Memory B cell (primary cell): ENCODE measurements at regions not wholly inside any gene's neighbourhood (a gene's known extent, or its start where the extent isn't known, plus 50 kb on each side); places are given as distances from the start of the nearest gene placed in this dataset.
"Not testable (repeated sequence)": the region's sequence is repeated elsewhere in the genome, so short reads cannot be mapped to it uniquely, and the experiment has no call there.

Source experiments
- ATAC-seq: fragments of 150-1000 bp; cut with Tn5 transposase; 2 replicates; pipeline ENCODE4 v1.10.0; 2021; ENCODE audit warnings: low read depth, mild to moderate bottlenecking, moderate library complexity
- DNase-seq, 2 donors: peaks; one replicate each; pipeline ENCODE4 v3.0.0; 2022; ENCODE audit warnings: low spot score in 2 of 2
- H3K27ac Mint-ChIP-seq: one replicate; pipeline ENCODE4 v1.8.0; 2022; ENCODE audit warnings: mild to moderate bottlenecking, moderate library complexity, mixed read lengths
- H3K27me3 Mint-ChIP-seq: one replicate; pipeline ENCODE4 v1.8.0; 2022; ENCODE audit warnings: mixed read lengths
- H3K36me3 Mint-ChIP-seq: one replicate; pipeline ENCODE4 v1.8.0; 2022; ENCODE audit warnings: mild to moderate bottlenecking, mixed read lengths
- H3K4me1 Mint-ChIP-seq: one replicate; pipeline ENCODE4 v1.8.0; 2022; ENCODE audit warnings: mixed read lengths
- H3K4me3 Mint-ChIP-seq: one replicate; pipeline ENCODE4 v1.8.0; 2022; ENCODE audit warnings: mild to moderate bottlenecking, moderate library complexity, mixed read lengths
- H3K9me3 Mint-ChIP-seq: one replicate; pipeline ENCODE4 v1.8.0; 2022; ENCODE audit warnings: mixed read lengths

DNA sequence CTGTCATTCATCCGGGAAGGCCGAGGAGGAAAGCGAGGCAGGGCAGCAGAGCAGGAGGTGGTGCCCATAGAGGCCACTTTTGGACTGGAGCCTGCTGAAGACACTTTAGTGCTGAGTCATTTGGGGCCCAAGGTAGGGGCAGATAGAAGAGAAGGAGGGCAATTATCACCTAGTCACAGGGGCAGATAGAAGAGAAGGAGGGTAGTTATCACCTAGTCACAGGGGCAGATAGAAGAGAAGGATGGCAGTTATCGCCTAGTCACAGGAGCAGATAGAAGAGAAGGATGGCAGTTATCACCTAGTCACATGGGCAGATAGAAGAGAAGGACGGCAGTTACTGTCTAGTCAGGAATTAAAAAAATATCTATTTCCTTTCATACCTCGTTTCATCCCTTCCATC is 1372.6 kb downstream of the FOXD4L5 start:
- H3K4me1 Mint-ChIP-seq, ATAC-seq, H3K36me3 Mint-ChIP-seq, H3K27ac Mint-ChIP-seq, H3K4me3 Mint-ChIP-seq, DNase-seq, H3K27me3 Mint-ChIP-seq: not testable (repeated sequence)
- H3K9me3 Mint-ChIP-seq: peaks cover 11% of the 10 kb centered on the region

DNA sequence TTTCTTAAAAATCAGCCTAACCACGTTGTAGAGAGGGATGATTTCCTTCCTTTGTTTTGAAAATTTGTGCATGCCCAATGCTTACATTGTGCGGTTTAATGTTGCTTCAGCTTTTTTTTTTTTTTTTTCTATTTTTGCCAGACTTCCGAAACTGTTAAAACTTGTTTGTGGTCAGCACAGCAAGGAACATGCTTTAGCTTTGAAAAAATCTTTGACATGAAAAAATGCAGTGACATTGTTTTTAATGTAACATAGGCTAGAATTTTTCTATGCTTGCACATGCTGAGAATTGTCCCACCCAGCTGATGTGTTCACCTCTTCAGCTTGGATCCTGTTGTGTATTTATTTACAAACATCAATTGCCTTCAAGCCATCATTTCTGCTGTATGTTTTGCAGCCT is 1375.9 kb downstream of the FOXD4L5 start:
- H3K27ac Mint-ChIP-seq, H3K36me3 Mint-ChIP-seq, ATAC-seq, H3K27me3 Mint-ChIP-seq, H3K4me1 Mint-ChIP-seq, DNase-seq, H3K4me3 Mint-ChIP-seq, H3K9me3 Mint-ChIP-seq: not testable (repeated sequence)

DNA sequence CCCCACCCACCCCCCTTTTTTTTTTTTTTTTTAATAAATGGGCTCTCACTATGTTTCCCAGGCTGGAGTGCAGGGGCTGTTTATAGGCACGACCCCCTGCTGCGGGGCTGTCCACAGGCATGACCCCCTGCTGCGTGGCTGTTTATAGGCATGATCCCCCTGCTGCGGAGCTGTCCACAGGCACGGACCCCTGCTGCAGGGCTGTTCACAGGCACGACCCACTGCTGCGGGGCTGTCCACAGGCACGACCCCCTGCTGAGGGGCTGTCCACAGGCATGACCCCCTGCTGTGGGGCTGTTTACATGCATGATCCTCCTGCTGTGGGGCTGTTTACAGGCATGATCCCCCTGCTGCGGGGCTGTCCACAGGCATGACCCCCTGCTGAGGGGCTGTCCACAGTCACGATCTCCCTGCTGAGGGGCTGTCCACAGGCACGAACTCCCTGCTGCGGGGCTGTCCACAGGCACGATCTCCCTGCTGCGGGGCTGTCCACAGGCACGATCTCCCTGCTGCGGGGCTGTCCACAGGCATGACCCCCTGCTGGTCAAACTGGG is 1385.3 kb downstream of the FOXD4L5 start:
- not testable (repeated sequence) for DNase-seq, H3K27ac Mint-ChIP-seq, H3K27me3 Mint-ChIP-seq, ATAC-seq, H3K4me3 Mint-ChIP-seq, H3K9me3 Mint-ChIP-seq, H3K36me3 Mint-ChIP-seq, H3K4me1 Mint-ChIP-seq

DNA sequence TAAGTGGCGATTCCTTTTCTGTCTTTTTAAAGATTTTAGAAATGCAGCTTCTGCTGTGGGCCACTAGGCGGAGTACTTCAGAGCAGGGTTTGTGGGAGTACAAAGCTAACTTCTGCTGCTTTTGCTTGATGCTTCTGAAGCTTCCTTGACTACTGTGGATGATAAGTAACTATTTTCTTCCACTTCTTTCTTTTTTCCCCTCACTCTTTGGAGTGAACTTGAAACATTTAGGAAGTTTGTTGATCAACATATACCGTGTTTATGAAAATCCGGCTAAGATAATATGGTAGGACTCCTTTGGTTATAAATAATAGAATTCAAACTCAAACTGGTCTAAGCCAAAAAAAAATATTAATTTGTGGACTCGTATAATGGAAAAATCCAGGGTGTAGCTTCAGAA is 1403.6 kb downstream of the FOXD4L5 start:
- not testable (repeated sequence) for H3K27me3 Mint-ChIP-seq, H3K4me3 Mint-ChIP-seq, H3K36me3 Mint-ChIP-seq, H3K27ac Mint-ChIP-seq, H3K9me3 Mint-ChIP-seq, DNase-seq, H3K4me1 Mint-ChIP-seq, ATAC-seq

DNA sequence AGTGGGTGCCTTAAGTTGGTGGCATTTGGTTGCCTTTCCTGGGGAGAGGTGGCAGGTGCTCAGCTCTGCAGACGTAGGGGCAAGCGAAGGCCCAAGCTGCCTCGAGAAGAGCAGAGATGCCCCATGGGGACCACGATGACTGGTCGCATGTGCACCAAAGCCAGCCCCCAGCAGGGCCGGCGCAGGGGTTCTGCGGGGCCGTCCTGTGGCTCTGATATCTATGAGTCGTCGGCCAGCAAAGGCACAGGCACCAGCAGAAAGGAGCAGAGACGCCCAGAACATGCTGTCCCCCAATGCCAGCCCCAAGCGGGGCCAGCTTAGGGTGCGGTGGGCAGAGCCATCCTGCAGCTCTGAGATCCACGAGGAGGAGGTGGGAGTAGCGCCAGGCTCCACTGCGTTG is 1408.6 kb downstream of the FOXD4L5 start:
- ATAC-seq, H3K4me3 Mint-ChIP-seq, H3K27me3 Mint-ChIP-seq, H3K4me1 Mint-ChIP-seq, H3K27ac Mint-ChIP-seq, DNase-seq, H3K36me3 Mint-ChIP-seq, H3K9me3 Mint-ChIP-seq: not testable (repeated sequence)

DNA sequence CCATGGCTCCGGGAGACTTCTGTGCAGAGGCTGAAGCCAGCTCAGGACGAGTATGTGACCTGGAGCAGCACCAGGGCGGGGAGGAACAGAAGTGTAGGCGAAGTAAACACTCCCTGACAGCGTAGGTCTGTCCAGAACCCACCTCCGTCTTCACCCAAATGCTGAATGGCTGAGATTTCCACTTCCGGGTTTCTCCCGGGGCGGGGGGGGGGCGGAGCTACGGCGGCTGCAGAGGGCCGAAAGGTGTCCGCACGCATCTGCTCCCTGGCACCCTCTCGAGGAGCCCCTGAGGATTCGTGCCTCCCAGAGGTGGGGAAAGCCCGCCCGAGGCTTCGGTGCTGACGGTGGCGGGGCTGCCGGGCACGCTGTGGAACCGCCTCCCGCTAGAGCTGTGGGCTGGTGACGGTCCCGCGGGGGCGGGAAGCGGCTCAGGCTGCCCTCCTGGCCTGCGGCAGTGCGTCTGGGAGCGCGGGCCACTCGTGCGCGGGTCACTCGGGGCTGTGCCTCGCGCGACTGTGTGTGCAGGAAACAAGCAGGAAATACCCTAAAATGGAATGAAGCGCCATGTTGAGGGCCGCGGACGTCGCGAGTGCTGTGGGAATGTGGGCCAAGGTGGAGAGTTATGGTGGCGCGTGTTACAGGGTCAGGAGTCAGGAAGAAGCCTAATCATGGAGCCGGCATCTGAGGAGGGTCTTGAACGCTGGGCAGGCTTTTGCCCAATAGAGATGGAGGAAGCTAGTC is 1425.4 kb downstream of the FOXD4L5 start:
- Mint-ChIP-seq H3K9me3 (peaks cover 12% of the 10 kb centered on the region), H3K4me1 (no peaks in the 10 kb centered on the region), H3K4me3 (peak overlapping the region; percentile 75), H3K27me3 (no peaks in the 10 kb centered on the region), H3K27ac (peak overlapping the region; percentile 63), H3K36me3 (peaks cover 2% of the 10 kb centered on the region)
- ATAC-seq: peak; percentile 55
- DNase-seq: peak in 1 of 2 donors; percentile 7

DNA sequence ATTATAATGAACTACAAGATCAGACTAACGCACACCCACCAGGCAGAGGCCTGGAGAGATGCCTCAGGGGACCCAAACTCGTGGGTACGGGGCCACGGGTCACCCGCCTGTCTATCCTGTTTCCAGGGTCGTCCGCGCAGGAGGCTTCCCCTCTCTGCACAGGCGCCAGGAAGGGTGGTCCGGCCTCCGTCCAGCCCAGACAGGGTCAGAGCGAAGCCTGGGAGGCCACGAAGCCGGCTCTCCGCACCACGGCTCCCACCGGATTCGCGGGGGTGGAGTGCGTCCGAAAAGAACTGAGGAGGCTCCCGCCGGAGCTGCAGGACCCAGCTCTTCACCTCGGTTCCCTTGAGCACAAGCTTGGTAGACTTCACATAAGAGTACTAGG is 1425.9 kb downstream of the FOXD4L5 start:
- H3K9me3 Mint-ChIP-seq: peaks cover 12% of the 10 kb centered on the region
- DNase-seq: not testable (repeated sequence)

DNA sequence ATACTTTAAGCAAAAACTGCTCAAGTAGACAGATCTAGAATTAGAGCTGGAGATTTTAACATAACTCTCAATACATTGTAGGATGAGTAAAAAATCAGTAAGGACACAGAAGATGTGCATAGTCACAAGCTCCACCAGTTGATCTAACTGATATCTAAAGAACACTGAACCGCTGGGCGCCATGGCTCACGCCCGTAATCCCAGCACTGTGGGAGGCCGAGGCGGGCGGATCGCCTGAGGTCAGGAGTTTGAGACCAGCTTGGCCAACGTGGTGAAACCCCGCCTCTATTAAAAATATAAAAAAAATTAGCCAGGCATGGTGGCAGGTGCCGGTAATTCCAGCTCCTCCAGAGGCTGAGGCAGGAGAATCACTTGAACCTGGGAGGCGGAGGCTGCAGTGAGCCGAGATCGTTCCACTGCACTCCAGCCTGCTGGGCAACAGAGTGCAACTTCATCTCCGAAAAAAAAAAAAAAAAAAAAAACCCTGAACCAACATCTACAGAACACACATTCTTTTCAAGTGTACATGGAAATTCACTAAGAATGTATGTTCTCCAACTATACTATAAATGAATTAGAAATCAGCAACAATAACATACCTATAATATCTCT is 1431.8 kb downstream of the FOXD4L5 start:
- H3K4me1 Mint-ChIP-seq, DNase-seq, H3K27me3 Mint-ChIP-seq, H3K9me3 Mint-ChIP-seq, H3K36me3 Mint-ChIP-seq, H3K27ac Mint-ChIP-seq, ATAC-seq, H3K4me3 Mint-ChIP-seq: not testable (repeated sequence)

More for the DNA sequence above, 1425.9 kb downstream of the FOXD4L5 start:
- ATAC-seq: peak; percentile 24
- not testable (repeated sequence) for H3K27me3 Mint-ChIP-seq, H3K4me1 Mint-ChIP-seq, H3K36me3 Mint-ChIP-seq
- H3K4me3 Mint-ChIP-seq: peak overlapping the region; percentile 75
- H3K27ac Mint-ChIP-seq: peak overlapping the region; percentile 63

DNA sequence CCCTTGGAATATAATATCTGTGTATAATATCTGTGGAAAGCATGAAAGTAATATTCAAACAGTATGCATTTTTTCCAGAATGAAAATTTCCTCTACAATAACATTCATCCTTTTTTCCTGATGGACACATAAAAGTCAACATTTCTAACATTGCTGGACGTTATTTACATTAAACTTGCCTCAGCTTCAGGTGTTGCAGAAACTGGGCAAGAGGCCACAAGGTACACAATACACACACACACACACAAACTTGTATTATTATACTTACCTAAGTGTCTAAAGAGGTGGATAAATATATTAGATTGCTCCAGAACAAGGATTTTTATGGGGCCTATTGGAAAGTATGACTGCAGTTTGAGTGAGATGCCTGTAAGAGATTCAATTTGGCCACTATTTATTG is 1460.2 kb downstream of the FOXD4L5 start:
- not testable (repeated sequence) for H3K27me3 Mint-ChIP-seq, DNase-seq, H3K4me1 Mint-ChIP-seq, ATAC-seq, H3K36me3 Mint-ChIP-seq, H3K27ac Mint-ChIP-seq, H3K9me3 Mint-ChIP-seq, H3K4me3 Mint-ChIP-seq

DNA sequence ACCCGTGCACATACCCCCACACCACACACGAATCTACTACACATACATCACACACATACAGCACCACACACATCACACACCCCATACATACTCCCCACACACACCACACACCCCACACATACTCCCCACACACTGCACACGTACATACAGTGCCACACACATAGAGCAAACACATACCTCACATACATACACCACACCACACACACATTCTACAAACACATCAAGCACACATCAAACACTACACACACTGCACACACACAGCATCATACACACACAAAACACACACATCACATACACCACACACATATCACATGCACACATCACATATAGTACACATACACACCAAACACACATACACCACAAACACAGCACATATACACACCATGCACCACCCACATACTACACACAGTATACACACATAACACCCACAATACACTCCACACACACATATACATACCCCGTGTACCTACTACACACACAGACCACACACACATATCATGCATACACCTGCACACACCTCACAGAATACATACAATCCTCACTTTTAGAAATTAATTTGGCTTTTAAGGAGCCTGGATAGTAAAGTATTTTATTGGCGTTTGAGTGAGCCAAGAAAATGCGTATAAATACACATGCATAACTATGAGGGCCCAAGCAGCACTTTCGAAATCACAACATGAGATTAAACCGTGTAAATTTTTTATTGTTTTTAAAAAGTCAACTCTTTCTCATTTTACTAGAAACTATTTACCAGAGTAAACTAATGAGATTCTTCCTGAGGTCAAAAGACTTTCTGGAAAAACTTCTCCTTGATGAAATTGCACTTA is 1461.4 kb downstream of the FOXD4L5 start:
- H3K27ac Mint-ChIP-seq, H3K9me3 Mint-ChIP-seq, ATAC-seq: not testable (repeated sequence)

DNA sequence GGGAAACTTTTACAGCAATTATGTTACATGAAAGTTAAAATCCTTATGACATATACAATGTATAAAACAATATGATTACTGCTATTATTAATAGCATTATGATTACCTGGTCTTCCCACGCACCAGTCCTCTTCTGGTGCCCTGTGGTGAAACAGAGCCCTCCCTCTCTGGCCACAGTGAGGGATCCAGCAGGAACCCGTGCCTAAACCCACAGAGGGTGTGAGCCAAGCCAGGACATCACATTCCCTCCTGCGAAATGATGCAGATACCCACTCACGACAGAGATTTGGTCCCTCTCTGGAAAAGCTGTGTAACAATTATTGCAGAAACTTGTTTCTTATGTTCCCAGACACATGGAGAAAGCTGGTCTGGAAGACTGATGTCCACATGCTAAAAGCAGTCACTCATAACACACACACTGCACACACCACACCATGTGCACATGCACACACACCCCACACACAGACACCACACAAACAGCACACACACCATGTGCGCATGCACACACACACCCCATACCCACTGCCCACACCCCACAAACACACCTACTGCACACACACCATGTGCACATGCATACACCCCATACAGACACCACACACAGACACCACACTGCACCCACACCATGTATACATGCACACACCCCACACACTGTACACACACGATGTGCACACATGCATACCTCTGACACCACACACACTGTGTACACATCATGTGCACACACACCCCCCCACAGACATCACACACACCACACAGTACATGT is 1462.2 kb downstream of the FOXD4L5 start:
- not testable (repeated sequence) for H3K36me3 Mint-ChIP-seq, H3K9me3 Mint-ChIP-seq, H3K4me3 Mint-ChIP-seq, ATAC-seq, H3K27me3 Mint-ChIP-seq, H3K27ac Mint-ChIP-seq, DNase-seq
- H3K4me1 Mint-ChIP-seq: peaks cover 11% of the 10 kb centered on the region

More for the DNA sequence above, 1461.4 kb downstream of the FOXD4L5 start:
- not testable (repeated sequence) for H3K36me3 Mint-ChIP-seq, H3K27me3 Mint-ChIP-seq, H3K4me3 Mint-ChIP-seq, DNase-seq, H3K4me1 Mint-ChIP-seq

DNA sequence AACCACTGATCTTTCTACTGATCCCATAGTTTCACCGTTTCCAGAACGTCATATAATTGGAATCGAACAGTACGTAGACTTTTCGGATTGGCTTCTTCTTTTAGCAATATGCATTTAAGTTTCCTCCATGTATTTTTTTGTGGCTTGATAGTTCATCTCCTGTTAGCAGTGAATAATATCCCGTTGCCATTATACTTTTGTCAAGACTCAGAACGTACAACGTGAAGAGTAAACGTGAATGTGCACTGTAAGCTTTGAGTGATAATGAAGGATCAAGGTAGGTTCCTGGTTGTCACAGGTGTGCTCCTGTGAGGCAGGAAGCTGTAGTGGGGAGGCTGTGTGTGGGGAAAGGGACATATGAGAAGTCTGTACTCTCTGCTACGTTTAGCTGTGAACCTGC is 1463.7 kb downstream of the FOXD4L5 start:
- not testable (repeated sequence) for H3K36me3 Mint-ChIP-seq, H3K27me3 Mint-ChIP-seq, H3K4me3 Mint-ChIP-seq, DNase-seq, H3K9me3 Mint-ChIP-seq, H3K27ac Mint-ChIP-seq, ATAC-seq
- H3K4me1 Mint-ChIP-seq: peaks cover 15% of the 10 kb centered on the region

DNA sequence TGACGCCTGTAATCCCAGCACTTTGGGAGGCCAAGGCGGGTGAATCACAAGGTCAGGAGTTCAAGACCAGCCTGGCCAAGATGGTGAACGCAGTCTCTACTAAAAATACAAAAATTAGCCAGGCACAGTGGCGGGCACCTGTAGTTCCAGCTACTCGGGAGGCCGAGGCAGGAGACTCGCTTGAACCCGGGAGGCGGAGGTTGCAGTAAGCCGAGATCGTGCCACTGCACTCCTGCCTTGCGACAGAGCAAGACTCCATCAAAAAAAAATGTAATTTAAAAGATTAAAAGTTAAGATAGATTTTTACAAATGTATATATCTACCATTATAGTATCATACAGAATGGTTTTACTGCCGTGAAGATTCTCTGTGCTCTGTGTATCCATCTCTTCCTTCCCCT is 1464.1 kb downstream of the FOXD4L5 start:
- H3K27me3 Mint-ChIP-seq, DNase-seq, H3K4me3 Mint-ChIP-seq, ATAC-seq, H3K27ac Mint-ChIP-seq, H3K36me3 Mint-ChIP-seq, H3K9me3 Mint-ChIP-seq: not testable (repeated sequence)
- H3K4me1 Mint-ChIP-seq: peaks cover 17% of the 10 kb centered on the region
